Esophagus squamous epithelium (tissue), 4 donors: ENCODE measurements at regions not wholly inside any gene's neighbourhood (a gene's known extent, or its start where the extent isn't known, plus 50 kb on each side); places are given as distances from the start of the nearest gene placed in this dataset.

Experiments
- CTCF ChIP-seq, 6 experiments: fragments of 450-650 bp in 4 of 6; fragments of 200-600 bp in 2 of 6; sonication (generic) in 2 of 6; IDR thresholded peaks; one replicate each; pipeline ENCODE4 v1.5.1; 2016 to 2019; ENCODE audit warnings: antibody characterized with exemption in 6 of 6, mild to moderate bottlenecking in 4 of 6, moderate library complexity in 4 of 6
- POLR2A ChIP-seq, 4 donors: fragments of 450-650 bp; IDR thresholded peaks; one replicate each; pipeline ENCODE4 v1.6.1; 2017; ENCODE audit warnings: antibody characterized with exemption in 4 of 4, mild to moderate bottlenecking in 4 of 4, moderate library complexity in 3 of 4

- TF ChIP-seq CTCF (IDR thresholded peaks at IDR 0.05) (no peak), POLR2A (IDR thresholded peaks at IDR 0.05) (no peak)
These were observed 414.9 kb downstream of the CENPC start for GRCh38 chr4:67130411-67130810.
